NB4 (cell line): ENCODE measurements at regions not wholly inside any gene's neighbourhood (a gene's known extent, or its start where the extent isn't known, plus 50 kb on each side); places are given as distances from the start of the nearest gene placed in this dataset.
"Not testable (repeated sequence)": the region's sequence is repeated elsewhere in the genome, so short reads cannot be mapped to it uniquely, and the experiment has no call there.

Experiments used
- DNase-seq: peaks from one replicate; pipeline ENCODE4 v3.0.0; 2010; ENCODE audit warnings: low read depth
- H3K4me3 ChIP-seq: one replicate; pipeline ENCODE4 v1.5.1; 2011; ENCODE audit warnings: mild to moderate bottlenecking, low read depth, low read length, moderate library complexity
- CTCF ChIP-seq: IDR thresholded peaks from one replicate; pipeline ENCODE4 v1.5.1; 2012; ENCODE audit warnings: low read depth, low read length
- MAX ChIP-seq: IDR thresholded peaks from 2 replicates; pipeline ENCODE4 v1.6.1; 2011; ENCODE audit warnings: low read depth, low read length
- MYC ChIP-seq: IDR thresholded peaks from 2 replicates; pipeline ENCODE4 v1.6.1; 2011; ENCODE audit warnings: low read depth, low read length
- POLR2A ChIP-seq: IDR thresholded peaks from 2 replicates; pipeline ENCODE4 v1.6.1; 2011; ENCODE audit warnings: mild to moderate bottlenecking; ENCODE audit not compliant: insufficient read length; ENCODE audit errors: extremely low read depth

GRCh38 chr1:181222972-181223505 is 134.5 kb downstream of the IER5 start:
- TF ChIP-seq CTCF (no peak), MAX (no peak), POLR2A (no peak), MYC (no peak)
- no peak overlapping the region for H3K4me3 ChIP-seq
- no peak for DNase-seq

DNA sequence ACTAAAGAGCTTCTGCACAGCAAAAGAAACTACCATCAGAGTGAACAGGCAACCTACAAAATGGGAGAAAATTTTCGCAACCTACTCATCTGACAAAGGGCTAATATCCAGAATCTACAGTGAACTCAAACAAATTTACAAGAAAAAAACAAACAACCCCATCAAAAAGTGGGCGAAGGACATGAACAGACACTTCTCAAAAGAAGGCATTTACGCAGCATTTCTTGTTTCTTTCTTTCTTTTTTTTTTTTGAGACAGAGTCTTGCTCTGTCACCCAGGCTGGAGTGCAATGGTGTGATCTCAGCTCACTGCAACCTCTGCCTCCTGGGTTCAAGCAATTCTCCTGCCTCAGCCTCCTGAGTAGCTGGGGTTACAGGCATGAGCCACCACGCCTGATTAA is 138.2 kb downstream of the IER5 start:
- H3K4me3 ChIP-seq, DNase-seq: not testable (repeated sequence)

DNA sequence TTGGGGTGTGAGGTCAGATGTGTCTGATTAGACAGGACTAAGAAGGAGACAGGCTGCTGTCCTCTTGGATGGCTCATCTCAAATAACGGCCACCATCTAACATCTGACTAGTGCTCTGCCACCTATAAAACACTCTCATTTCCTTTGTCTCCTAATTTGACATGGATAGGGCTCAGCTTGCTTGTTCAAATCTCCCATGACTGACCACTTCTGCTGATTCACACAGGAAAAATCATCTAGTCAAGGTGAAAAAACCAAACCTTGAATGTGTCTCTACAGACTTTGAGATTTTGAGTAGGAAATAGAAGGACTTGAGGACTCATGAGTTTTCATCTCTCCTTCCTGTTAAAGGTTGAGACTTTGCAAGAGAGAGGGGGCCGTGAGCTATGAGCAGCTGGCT is 150.6 kb downstream of the IER5 start:
- H3K4me3 ChIP-seq, result no peak overlapping the region
- TF ChIP-seq CTCF (no peak), POLR2A (no peak)
- DNase-seq, result no peak

GRCh38 chr1:181246320-181246719 is 157.8 kb downstream of the IER5 start:
- not testable (repeated sequence) for H3K4me3 ChIP-seq, DNase-seq

GRCh38 chr1:181248361-181248760 is 159.9 kb downstream of the IER5 start:
- H3K4me3 ChIP-seq, DNase-seq: not testable (repeated sequence)

GRCh38 chr1:181249186-181249585 is 160.7 kb downstream of the IER5 start:
- no peak overlapping the region for H3K4me3 ChIP-seq
- TF ChIP-seq CTCF, result no peak
- TF ChIP-seq POLR2A, result no peak
- TF ChIP-seq MAX, result no peak
- no peak for TF ChIP-seq MYC
- no peak for DNase-seq

DNA sequence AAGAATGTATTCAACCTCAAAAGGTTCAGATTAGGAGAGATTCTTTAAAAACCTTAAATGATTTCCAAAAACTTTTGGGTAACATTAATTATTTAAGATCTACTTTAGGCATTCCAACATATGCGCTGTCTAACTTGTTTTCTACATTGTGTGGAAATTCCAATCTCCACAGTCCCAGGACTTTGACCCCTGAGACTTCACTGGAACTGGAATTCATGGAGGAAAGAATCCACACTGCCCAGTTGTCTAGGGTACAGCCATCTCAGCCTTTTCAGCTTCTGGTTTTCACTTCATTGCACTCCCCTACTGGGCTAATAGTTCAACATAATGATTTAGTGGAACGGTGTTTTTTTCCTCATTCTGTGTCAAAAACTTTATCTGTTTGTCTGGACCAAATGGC is 161.5 kb downstream of the IER5 start:
- no peak overlapping the region for H3K4me3 ChIP-seq
- no peak for DNase-seq
- TF ChIP-seq MYC (no peak), CTCF (no peak), POLR2A (no peak), MAX (no peak)

- TF ChIP-seq POLR2A (no peak), MYC (no peak), MAX (no peak), CTCF (no peak)
- DNase-seq, result no peak
- no peak overlapping the region for H3K4me3 ChIP-seq
Measured at GRCh38 chr1:181251001-181251712, 162.7 kb downstream of the IER5 start.
